A673 (cell line): ENCODE measurements at regions not wholly inside any gene's neighbourhood (a gene's known extent, or its start where the extent isn't known, plus 50 kb on each side); places are given as distances from the start of the nearest gene placed in this dataset.
"Not testable (repeated sequence)": the region's sequence is repeated elsewhere in the genome, so short reads cannot be mapped to it uniquely, and the experiment has no call there.

Experiments
- BruUV-seq: library from RNA; stranded (reverse); fragments of 400-500 nt; replicated peaks from 2 replicates; lab custom pipeline; 2021; lab: Mats Ljungman, UMichigan
- CTCF ChIA-PET: fragments of 300-600 bp; sonication (Branson Sonifier 250); formaldehyde crosslinking; loops from one replicate; lab custom pipeline; 2022; ENCODE audit warnings: antibody characterized with exemption; lab: Charles Lee
- POLR2A ChIA-PET: fragments of 300-600 bp; sonication (Branson Sonifier 250); formaldehyde crosslinking; loops from one replicate; lab custom pipeline; 2022; ENCODE audit warnings: antibody characterized with exemption; ENCODE audit not compliant: low non-redundant PET; lab: Charles Lee
- DNase-seq: peaks from one replicate; pipeline ENCODE4 v3.0.0-alpha.2; 2015; ENCODE audit warnings: low spot score
- H3K27ac ChIP-seq: fragments of 200-600 bp; sonication (generic); 2 replicates; pipeline ENCODE4 v1.5.1; 2016; ENCODE audit warnings: mixed run types, low read depth, mild to moderate bottlenecking, mixed read lengths, antibody characterized with exemption, low read length; ENCODE audit not compliant: poor library complexity, severe bottlenecking
- H3K27me3 ChIP-seq: fragments of 200-600 bp; sonication (generic); replicated peaks from 2 replicates; pipeline ENCODE4 v1.6.1; 2017; ENCODE audit warnings: mixed run types, low read depth, mild to moderate bottlenecking, mixed read lengths, antibody characterized with exemption, low read length; ENCODE audit not compliant: insufficient read depth, poor library complexity
- H3K36me3 ChIP-seq: fragments of 200-600 bp; sonication (generic); 2 replicates; pipeline ENCODE4 v1.6.1; 2016; ENCODE audit warnings: mixed run types, mild to moderate bottlenecking, mixed read lengths, antibody characterized with exemption, low read length; ENCODE audit not compliant: insufficient read depth, poor library complexity, severe bottlenecking
- H3K4me1 ChIP-seq: fragments of 200-600 bp; sonication (generic); 2 replicates; pipeline ENCODE4 v1.6.1; 2017; ENCODE audit warnings: mixed run types, mild to moderate bottlenecking, mixed read lengths, antibody characterized with exemption, low read length; ENCODE audit not compliant: insufficient read depth, poor library complexity, severe bottlenecking
- H3K4me3 ChIP-seq: fragments of 200-600 bp; sonication (generic); 2 replicates; pipeline ENCODE4 v1.5.1; 2016; ENCODE audit warnings: low read depth, mixed run types, mild to moderate bottlenecking, mixed read lengths, low read length; ENCODE audit not compliant: poor library complexity, severe bottlenecking
- H3K9me3 ChIP-seq: fragments of 200-600 bp; sonication (generic); 2 replicates; pipeline ENCODE4 v1.6.1; 2016; ENCODE audit warnings: mixed run types, low read depth, mild to moderate bottlenecking, mixed read lengths, antibody characterized with exemption, low read length; ENCODE audit not compliant: poor library complexity, severe bottlenecking
- EZH2 ChIP-seq: fragments of 200-600 bp; sonication (generic); IDR thresholded peaks from 2 replicates; pipeline ENCODE4 v1.6.1; 2017; ENCODE audit warnings: borderline replicate concordance, low read depth, mild to moderate bottlenecking, mixed read lengths, antibody characterized with exemption, low read length; ENCODE audit not compliant: poor library complexity, severe bottlenecking
- intact Hi-C: fragments of 100-400 bp; cut with micrococcal nuclease; formaldehyde crosslinking; loops from one replicate; pipeline ENCODE4 v1.10.0; 2022; ENCODE audit not compliant: unreplicated experiment
- TF ChIP-seq, protein P1 (sequence below): fragments of 300-800, 200-600 bp; sonication (generic); conservative IDR thresholded peaks from 2 replicates; pipeline ENCODE4 v1.5.1; 2017; ENCODE audit warnings: low read depth, mild to moderate bottlenecking, antibody characterized with exemption, low read length, moderate library complexity, mixed read lengths

DNA sequence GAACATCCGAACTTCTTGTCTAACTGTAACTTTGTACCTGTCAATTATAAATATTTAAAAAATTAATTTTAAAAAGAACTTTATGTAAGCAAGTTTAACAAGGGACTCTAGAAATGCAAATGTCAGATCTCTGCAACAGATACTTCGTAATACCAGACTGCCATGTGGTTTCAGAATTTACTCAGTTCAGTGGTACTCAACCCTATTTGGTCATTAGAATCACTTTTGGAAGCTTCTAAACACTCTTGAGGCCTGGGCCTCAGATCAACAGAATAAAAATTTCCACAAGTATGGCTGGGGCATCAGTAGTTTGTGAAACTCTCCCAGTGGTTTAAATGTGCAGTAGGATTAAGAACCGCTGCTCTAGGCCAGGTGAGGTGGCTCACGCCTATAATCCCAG, 139.5 kb upstream of the SMYD2 start:
- ChIA-PET CTCF (no interaction called here), POLR2A (no interaction called here)
- Histone ChIP-seq H3K36me3 (no peaks in the 10 kb centered on the region), H3K4me1 (no peaks in the 10 kb centered on the region), H3K27me3 (peaks cover under 1% of the 10 kb centered on the region), H3K4me3 (no peak overlapping the region), H3K27ac (no peak overlapping the region), H3K9me3 (no peaks in the 10 kb centered on the region)
- no peak for DNase-seq
- BruUV-seq = no TSS peak
- TF ChIP-seq, protein P1, sequence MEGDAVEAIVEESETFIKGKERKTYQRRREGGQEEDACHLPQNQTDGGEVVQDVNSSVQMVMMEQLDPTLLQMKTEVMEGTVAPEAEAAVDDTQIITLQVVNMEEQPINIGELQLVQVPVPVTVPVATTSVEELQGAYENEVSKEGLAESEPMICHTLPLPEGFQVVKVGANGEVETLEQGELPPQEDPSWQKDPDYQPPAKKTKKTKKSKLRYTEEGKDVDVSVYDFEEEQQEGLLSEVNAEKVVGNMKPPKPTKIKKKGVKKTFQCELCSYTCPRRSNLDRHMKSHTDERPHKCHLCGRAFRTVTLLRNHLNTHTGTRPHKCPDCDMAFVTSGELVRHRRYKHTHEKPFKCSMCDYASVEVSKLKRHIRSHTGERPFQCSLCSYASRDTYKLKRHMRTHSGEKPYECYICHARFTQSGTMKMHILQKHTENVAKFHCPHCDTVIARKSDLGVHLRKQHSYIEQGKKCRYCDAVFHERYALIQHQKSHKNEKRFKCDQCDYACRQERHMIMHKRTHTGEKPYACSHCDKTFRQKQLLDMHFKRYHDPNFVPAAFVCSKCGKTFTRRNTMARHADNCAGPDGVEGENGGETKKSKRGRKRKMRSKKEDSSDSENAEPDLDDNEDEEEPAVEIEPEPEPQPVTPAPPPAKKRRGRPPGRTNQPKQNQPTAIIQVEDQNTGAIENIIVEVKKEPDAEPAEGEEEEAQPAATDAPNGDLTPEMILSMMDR = no peak
- no peak for TF ChIP-seq EZH2
- intact Hi-C loops = no loop called here

DNA sequence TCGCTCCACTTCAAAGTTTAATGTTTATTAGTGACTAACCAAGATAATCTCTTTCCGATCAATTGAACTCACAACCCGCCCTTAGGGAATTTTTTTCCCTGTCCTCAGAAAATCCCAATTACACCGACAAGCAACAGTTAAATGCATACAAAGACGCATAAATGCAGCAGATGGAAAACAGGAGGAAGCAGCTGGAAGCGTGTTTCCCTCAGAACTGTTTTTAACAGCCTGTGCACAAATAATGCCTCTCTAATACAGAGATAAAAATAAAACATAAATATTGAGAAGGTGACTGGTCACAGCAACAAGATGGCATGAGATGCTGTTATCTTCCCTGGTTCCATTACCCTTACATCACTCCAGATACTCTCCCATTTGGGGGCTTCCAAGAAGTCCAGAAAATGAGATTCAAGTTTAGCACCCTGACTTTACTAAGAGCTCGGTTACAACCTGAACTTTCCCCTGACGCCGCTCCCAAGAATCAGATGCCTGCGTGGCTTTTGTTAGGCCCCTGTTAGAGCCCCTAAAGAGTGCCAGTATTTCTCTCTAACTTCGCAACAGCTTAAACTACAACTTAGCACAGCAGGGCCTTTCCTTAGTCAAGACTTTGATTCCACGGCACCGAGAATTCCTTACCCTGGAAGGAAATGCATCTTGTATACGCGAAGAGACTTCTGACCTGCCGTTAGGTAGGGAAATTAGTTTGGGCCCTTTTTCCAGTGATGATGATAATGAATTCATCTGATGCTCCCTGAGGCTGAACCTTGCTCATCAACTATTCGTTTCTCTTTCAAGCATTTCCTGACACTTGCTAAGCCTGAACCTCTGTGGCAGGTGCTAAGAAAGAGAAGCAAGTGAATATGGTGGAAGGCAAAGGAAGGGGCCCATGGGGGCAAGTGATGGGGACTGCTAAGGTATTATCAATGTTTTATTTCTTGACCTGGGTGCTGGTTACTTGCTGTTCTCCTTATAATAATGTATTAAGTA, 137.7 kb upstream of the SMYD2 start:
- ChIA-PET CTCF (no interaction called here), POLR2A (no interaction called here)
- BruUV-seq = no TSS peak
- H3K36me3 ChIP-seq = no peaks in the 10 kb centered on the region
- H3K27me3 ChIP-seq = peaks cover 7% of the 10 kb centered on the region
- H3K4me3 ChIP-seq = no peak overlapping the region
- H3K9me3 ChIP-seq = no peaks in the 10 kb centered on the region
- no peak for DNase-seq
- TF ChIP-seq, protein P1 = no peak
- no peak for TF ChIP-seq EZH2
- H3K4me1 ChIP-seq = no peaks in the 10 kb centered on the region
- intact Hi-C loops = no loop called here
- H3K27ac ChIP-seq = no peak overlapping the region

DNA sequence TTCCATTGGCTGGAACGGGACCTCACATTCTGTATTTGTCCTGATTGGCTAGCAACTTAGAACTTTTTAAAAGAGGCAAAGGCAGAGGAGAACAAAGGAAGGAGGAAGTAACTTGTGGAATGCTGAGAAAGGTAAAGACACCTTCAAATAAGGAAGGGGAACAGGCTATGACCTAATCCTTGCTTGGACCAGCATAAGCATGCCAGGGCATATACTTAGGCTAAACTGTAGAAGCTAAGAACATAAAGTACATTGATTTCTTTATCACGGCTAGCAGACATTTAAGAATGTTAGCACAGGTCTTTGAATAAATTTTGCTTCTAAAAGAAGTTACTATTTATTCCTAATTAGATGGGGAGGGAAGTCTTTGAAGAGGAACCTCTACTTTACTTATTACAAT, 136.4 kb upstream of the SMYD2 start:
- intact Hi-C loops, H3K4me1 ChIP-seq, H3K36me3 ChIP-seq, H3K9me3 ChIP-seq, DNase-seq, H3K27ac ChIP-seq, POLR2A ChIA-PET, H3K4me3 ChIP-seq, CTCF ChIA-PET, BruUV-seq: not testable (repeated sequence)
- peaks cover 19% of the 10 kb centered on the region for H3K27me3 ChIP-seq
